Fibroblast of pulmonary artery (primary cell): ENCODE measurements at regions not wholly inside any gene's neighbourhood (a gene's known extent, or its start where the extent isn't known, plus 50 kb on each side); places are given as distances from the start of the nearest gene placed in this dataset.
"Not testable (repeated sequence)": the region's sequence is repeated elsewhere in the genome, so short reads cannot be mapped to it uniquely, and the experiment has no call there.

Experiments
- DNase-seq: peaks from one replicate; pipeline ENCODE4 v3.0.0-alpha.2; 2010; ENCODE audit warnings: low read depth
- H3K4me3 ChIP-seq: replicated peaks from 2 replicates; pipeline ENCODE4 v1.5.1; 2011; ENCODE audit warnings: low read depth, mild to moderate bottlenecking, control low read depth, low read length, moderate library complexity
- CTCF ChIP-seq: IDR thresholded peaks from 2 replicates; pipeline ENCODE4 v1.5.1; 2011; ENCODE audit warnings: mild to moderate bottlenecking, control low read depth, low read length, inconsistent platforms; ENCODE audit errors: missing control alignments

GRCh38 chr18:30679285-30679930 is 363.1 kb downstream of the DSC3 start:
- no peak for DNase-seq
- H3K4me3 ChIP-seq, result no peak overlapping the region
- TF ChIP-seq CTCF, result no peak

DNA sequence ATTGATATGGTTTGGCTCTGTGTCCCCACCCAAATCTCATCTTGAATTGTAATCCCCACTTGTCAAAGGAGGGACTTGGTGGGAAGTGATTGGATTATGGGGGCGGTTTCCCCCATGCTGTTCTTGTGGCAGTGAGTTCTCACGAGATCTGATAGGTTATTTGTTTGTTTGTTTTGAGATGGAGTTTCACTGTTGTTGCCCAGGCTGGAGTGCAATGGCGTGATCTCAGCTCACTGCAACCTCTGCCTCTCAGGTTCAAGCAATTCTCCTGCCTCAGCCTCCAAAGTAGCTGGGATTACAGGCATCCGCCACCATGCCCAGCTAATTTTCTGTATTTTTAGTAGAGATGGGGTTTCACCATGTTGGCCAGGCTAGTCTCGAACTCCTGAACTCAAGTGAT is 364.7 kb downstream of the DSC3 start:
- H3K4me3 ChIP-seq, DNase-seq: not testable (repeated sequence)

DNA sequence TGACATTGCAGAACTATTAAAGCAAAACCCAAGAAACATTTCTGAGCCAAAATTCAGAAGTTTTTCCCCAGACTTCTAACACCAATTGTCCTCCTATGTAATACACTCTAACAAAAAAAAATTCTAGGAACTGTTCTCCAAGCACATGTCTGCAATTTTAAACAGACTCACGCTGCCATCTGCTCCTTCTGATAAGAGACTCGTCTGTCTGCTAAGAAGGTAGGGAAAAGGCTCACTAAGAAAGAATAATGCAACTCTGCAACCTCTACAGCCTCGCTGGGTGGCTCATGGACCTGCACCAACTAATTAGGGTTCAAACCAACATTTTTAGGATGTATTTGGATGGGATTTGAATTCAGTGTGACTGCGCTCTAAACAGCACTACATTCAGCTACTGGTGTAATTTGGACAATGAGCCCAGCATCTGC is 366.5 kb downstream of the DSC3 start:
- no peak for TF ChIP-seq CTCF
- H3K4me3 ChIP-seq, result no peak overlapping the region
- DNase-seq, result no peak

DNA sequence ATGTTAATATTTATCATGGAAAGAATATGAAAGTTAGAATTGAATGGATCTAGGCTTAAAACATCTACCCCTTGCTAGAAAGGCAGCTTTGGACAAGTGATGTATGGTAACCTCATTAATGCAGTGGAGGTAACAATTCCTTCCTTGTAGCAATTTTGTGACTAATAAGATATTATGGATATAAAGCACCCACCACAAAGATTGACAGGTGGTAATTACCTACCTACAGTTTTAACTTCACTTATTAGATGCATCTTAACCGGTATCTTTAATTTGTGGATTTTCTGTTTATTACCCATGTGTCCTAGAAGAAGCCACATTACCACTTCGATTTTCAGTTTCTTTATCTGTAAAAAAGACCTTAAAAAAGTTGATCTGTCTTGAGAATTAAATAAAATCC is 367.0 kb downstream of the DSC3 start:
- TF ChIP-seq CTCF, result no peak
- no peak for DNase-seq
- no peak overlapping the region for H3K4me3 ChIP-seq

DNA sequence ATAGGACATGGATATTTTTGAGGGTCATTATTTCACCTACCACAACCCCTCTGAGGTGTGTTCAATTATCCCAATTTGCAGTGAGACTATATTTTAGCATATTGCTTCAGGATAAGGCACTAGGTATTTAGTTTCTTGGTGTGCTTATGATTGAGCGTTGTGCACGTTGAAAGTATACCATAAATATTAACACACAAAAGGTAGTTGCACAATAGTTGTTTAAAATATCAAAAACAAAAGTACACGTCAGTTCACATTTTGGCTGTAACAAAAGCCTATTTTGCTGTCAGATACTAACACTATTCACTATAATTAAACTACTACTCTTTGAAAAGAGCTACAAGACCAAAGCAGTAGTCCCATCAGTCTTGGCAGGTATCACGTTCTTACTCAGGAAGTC is 367.5 kb downstream of the DSC3 start:
- no peak for TF ChIP-seq CTCF
- no peak for DNase-seq
- no peak overlapping the region for H3K4me3 ChIP-seq

GRCh38 chr18:30674596-30674995 is 367.9 kb downstream of the DSC3 start:
- DNase-seq, result no peak

DNA sequence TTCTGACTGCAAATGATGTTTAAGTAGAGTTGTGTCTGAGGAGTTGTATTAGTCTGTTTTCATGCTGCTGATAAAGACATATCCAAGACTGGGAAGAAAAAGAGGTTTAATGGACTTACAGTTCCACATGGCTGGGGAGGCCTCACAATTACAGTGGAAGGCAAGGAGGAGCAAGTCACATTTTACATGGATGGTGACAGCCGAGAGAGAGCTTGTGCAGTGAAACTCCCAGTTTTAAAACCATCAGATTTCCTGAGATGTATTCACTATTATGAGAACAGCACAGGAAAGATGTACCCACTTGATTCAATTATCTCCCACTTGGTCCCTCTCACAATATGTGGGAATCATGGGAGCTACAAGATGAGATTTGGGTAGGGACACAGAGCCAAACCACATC is 370.1 kb downstream of the DSC3 start:
- DNase-seq, H3K4me3 ChIP-seq: not testable (repeated sequence)

More at GRCh38 chr18:30674596-30674995, 367.9 kb downstream of the DSC3 start:
- TF ChIP-seq CTCF, result no peak
- H3K4me3 ChIP-seq, result no peak overlapping the region

- TF ChIP-seq CTCF, result no peak
These were observed 384.2 kb downstream of the DSC3 start for GRCh38 chr18:30658306-30658705.

More at GRCh38 chr18:30658306-30658705, 384.2 kb downstream of the DSC3 start:
- DNase-seq, result no peak
- no peak overlapping the region for H3K4me3 ChIP-seq
